H1 (cell line): ENCODE measurements at regions not wholly inside any gene's neighbourhood (a gene's known extent, or its start where the extent isn't known, plus 50 kb on each side); places are given as distances from the start of the nearest gene placed in this dataset.

Experiments used
- CTCF ChIA-PET: fragments of 300-600 bp; sonication (Branson Sonifier 250); formaldehyde crosslinking; loops from one replicate; lab custom pipeline; 2021; ENCODE audit not compliant: partially characterized antibody; lab: Charles Lee
- POLR2A ChIA-PET: fragments of 300-600 bp; sonication (Branson Sonifier 250); formaldehyde crosslinking; loops from one replicate; lab custom pipeline; 2021; ENCODE audit warnings: inconsistent platforms; ENCODE audit not compliant: partially characterized antibody; lab: Charles Lee
- DNase-seq, 2 experiments: peaks; one replicate each; pipeline versions ENCODE4 v3.0.0 to v3.0.0-alpha.2; 2010 to 2022; ENCODE audit warnings: low spot score in 2 of 2, low read depth in 1 of 2, mixed read lengths in 1 of 2
- FAIRE-seq: peaks from 2 replicates; lab custom pipeline; 2011; peaks lifted over from hg19 to GRCh38; lab: Jason Lieb, UNC
- H2AFZ ChIP-seq: 2 replicates; pipeline ENCODE4 v1.8.1; 2012; ENCODE audit warnings: low read length, inconsistent platforms
- H2AK5ac ChIP-seq: 2 replicates; pipeline ENCODE4 v1.6.1; 2013; ENCODE audit warnings: low read depth, low read length
- H2BK120ac ChIP-seq: replicated peaks from 2 replicates; pipeline ENCODE3; 2013; ENCODE audit warnings: low read depth, low read length, inconsistent platforms
- H2BK12ac ChIP-seq: 2 replicates; pipeline ENCODE4 v1.6.1; 2013; ENCODE audit warnings: low read depth, low read length
- H2BK15ac ChIP-seq: 2 replicates; pipeline ENCODE4 v1.6.1; 2013; ENCODE audit warnings: low read length
- H2BK20ac ChIP-seq: 2 replicates; pipeline ENCODE4 v1.6.1; 2013; ENCODE audit warnings: low read length
- H2BK5ac ChIP-seq: 2 replicates; pipeline ENCODE4 v1.6.1; 2013; ENCODE audit warnings: low read depth, low read length
- H3K14ac ChIP-seq: 2 replicates; pipeline ENCODE4 v1.6.1; 2013; ENCODE audit warnings: inconsistent platforms; ENCODE audit not compliant: insufficient read length
- H3K18ac ChIP-seq: 2 replicates; pipeline ENCODE4 v1.6.1; 2013; ENCODE audit warnings: low read length; ENCODE audit errors: extremely low read depth
- H3K23ac ChIP-seq: 2 replicates; pipeline ENCODE4 v1.6.1; 2013; ENCODE audit warnings: inconsistent platforms; ENCODE audit not compliant: insufficient read length
- H3K23me2 ChIP-seq: 2 replicates; pipeline ENCODE4 v1.6.1; 2013; ENCODE audit warnings: low read depth, low read length
- H3K27ac ChIP-seq: 2 replicates; pipeline ENCODE4 v1.6.1; 2011; ENCODE audit warnings: low read depth, low read length, inconsistent platforms
- H3K27me3 ChIP-seq, 4 experiments: replicated peaks in 1 of 4; 1 replicate in 1 of 4; 2 replicates in 3 of 4; pipeline versions ENCODE4 v1.6.1 to v1.8.1; 2011 to 2013; ENCODE audit warnings: low read length in 3 of 4, mild to moderate bottlenecking in 3 of 4, inconsistent platforms in 2 of 4, mixed read lengths in 2 of 4, moderate library complexity in 1 of 4; ENCODE audit not compliant: control insufficient read depth in 3 of 4, insufficient read depth in 3 of 4; ENCODE audit errors: extremely low read depth in 1 of 4
- H3K36me3 ChIP-seq, 4 experiments: 2 replicates each; pipeline versions ENCODE4 v1.6.1 to v1.8.1; 2011 to 2013; ENCODE audit warnings: mild to moderate bottlenecking in 4 of 4, low read length in 3 of 4, moderate library complexity in 2 of 4, control low read depth in 1 of 4, inconsistent platforms in 1 of 4; ENCODE audit not compliant: insufficient read depth in 4 of 4, control insufficient read depth in 2 of 4
- H3K4ac ChIP-seq: replicated peaks from 2 replicates; pipeline ENCODE3; 2013; ENCODE audit warnings: low read length, low read depth, mixed read lengths, inconsistent platforms; ENCODE audit not compliant: insufficient read length
- H3K4me1 ChIP-seq, 4 experiments: replicated peaks in 1 of 4; 1 replicate in 1 of 4; 2 replicates in 3 of 4; pipeline versions ENCODE4 v1.6.1 to v1.8.1; 2011 to 2013; ENCODE audit warnings: low read length in 3 of 4, inconsistent platforms in 2 of 4, mixed read lengths in 1 of 4; ENCODE audit not compliant: insufficient read depth in 4 of 4, control insufficient read depth in 3 of 4
- H3K4me2 ChIP-seq, 2 experiments: 2 replicates each; pipeline versions ENCODE4 v1.6.1 to v1.8.1; 2011 to 2013; ENCODE audit warnings: low read depth in 2 of 2, low read length in 2 of 2, control low read depth in 1 of 2, inconsistent platforms in 1 of 2, mild to moderate bottlenecking in 1 of 2; ENCODE audit not compliant: insufficient read depth in 1 of 2
- H3K4me3 ChIP-seq, 4 experiments: fragments of 200-600, 300-600 bp in 1 of 4; sonication (generic), shearing (Covaris generic), sonication (Bioruptor Twin) in 1 of 4; 2 replicates each; pipeline versions ENCODE4 v1.5.1 to v1.8.1; 2011 to 2016; ENCODE audit warnings: low read length in 4 of 4, low read depth in 3 of 4, control low read depth in 2 of 4, inconsistent platforms in 2 of 4, mild to moderate bottlenecking in 2 of 4, mixed read lengths in 1 of 4, moderate library complexity in 1 of 4; ENCODE audit not compliant: insufficient read depth in 2 of 4; ENCODE audit errors: extremely low read depth in 1 of 4
- H3K56ac ChIP-seq: replicated peaks from 2 replicates; pipeline ENCODE3; 2013; ENCODE audit warnings: low read depth, mild to moderate bottlenecking, mixed read lengths, low read length, inconsistent platforms; ENCODE audit not compliant: insufficient read length
- H3K79me1 ChIP-seq: 2 replicates; pipeline ENCODE4 v1.6.1; 2013; ENCODE audit warnings: low read depth, low read length, control low read depth
- H3K79me2 ChIP-seq, 2 experiments: 2 replicates each; pipeline versions ENCODE4 v1.6.1 to v1.8.1; 2012 to 2013; ENCODE audit warnings: low read length in 2 of 2, mild to moderate bottlenecking in 2 of 2, inconsistent platforms in 1 of 2; ENCODE audit not compliant: insufficient read depth in 2 of 2, control insufficient read depth in 1 of 2
- H3K9ac ChIP-seq, 4 experiments: replicated peaks in 1 of 4; 1 replicate in 1 of 4; 2 replicates in 3 of 4; pipeline versions ENCODE4 v1.6.1 to v1.8.1; 2011 to 2013; ENCODE audit warnings: low read depth in 3 of 4, low read length in 3 of 4, control low read depth in 2 of 4, mild to moderate bottlenecking in 2 of 4, moderate library complexity in 2 of 4, inconsistent platforms in 1 of 4; ENCODE audit errors: extremely low read depth in 1 of 4
- H3K9me3 ChIP-seq, 2 experiments: 2 replicates each; pipeline versions ENCODE4 v1.6.1 to v1.8.1; 2012 to 2013; ENCODE audit warnings: mild to moderate bottlenecking in 2 of 2, moderate library complexity in 2 of 2, control low read depth in 1 of 2, inconsistent platforms in 1 of 2, low read depth in 1 of 2, low read length in 1 of 2, mixed read lengths in 1 of 2; ENCODE audit not compliant: insufficient read depth in 2 of 2
- H4K20me1 ChIP-seq, 2 experiments: replicated peaks in 1 of 2; 2 replicates each; pipeline versions ENCODE3 to v1.8.1; 2011 to 2013; ENCODE audit warnings: inconsistent platforms in 2 of 2, low read length in 2 of 2, mild to moderate bottlenecking in 1 of 2; ENCODE audit not compliant: insufficient read depth in 2 of 2, control insufficient read depth in 1 of 2
- H4K5ac ChIP-seq: 2 replicates; pipeline ENCODE4 v1.6.1; 2013; ENCODE audit warnings: low read length, low read depth, mixed read lengths, inconsistent platforms; ENCODE audit not compliant: insufficient read length
- H4K8ac ChIP-seq: 2 replicates; pipeline ENCODE4 v1.8.0; 2013; ENCODE audit warnings: mild to moderate bottlenecking, moderate library complexity, low read length, inconsistent platforms; ENCODE audit not compliant: insufficient read depth; ENCODE audit errors: extremely low read depth
- H4K91ac ChIP-seq: replicated peaks from 2 replicates; pipeline ENCODE3; 2013; ENCODE audit warnings: low read length, mixed read lengths, inconsistent platforms; ENCODE audit not compliant: insufficient read length
- POLR2A ChIP-seq, 2 experiments: IDR thresholded peaks; 1 replicate in 1 of 2; 2 replicates in 1 of 2; pipeline ENCODE4 v1.6.1; 2011; ENCODE audit warnings: low read depth in 2 of 2, low read length in 2 of 2, mild to moderate bottlenecking in 2 of 2; ENCODE audit errors: control extremely low read depth in 1 of 2
- POU5F1 ChIP-seq: IDR thresholded peaks from 2 replicates; pipeline ENCODE4 v1.6.1; 2011; ENCODE audit warnings: low read depth, mild to moderate bottlenecking, low read length, moderate library complexity
- WGBS, 2 experiments: shearing (Covaris generic) in 1 of 2; methylation state at CpG; one replicate each; pipeline versions ENCODE4 v1.1.6 to v1.1.7; 2013 to 2015; ENCODE audit warnings: low lambda C conversion rate in 2 of 2, mixed read lengths in 2 of 2, inconsistent platforms in 1 of 2, low coverage in 1 of 2, missing lambda C conversion rate in 1 of 2; ENCODE audit not compliant: insufficient replicate concordance in 2 of 2, insufficient coverage in 1 of 2, insufficient read length in 1 of 2; ENCODE audit errors: extremely low coverage in 1 of 2, missing lambda C conversion rate in 1 of 2; 5-methylcytosine and 5-hydroxymethylcytosine counted together

GRCh38 chr4:152265149-152265621 lies 270.7 kb downstream of the FBXW7 start:
- Histone ChIP-seq H3K23me2 (no peaks in the 10 kb centered on the region), H3K36me3 (no peaks in the 10 kb centered on the region), H4K91ac (no peak overlapping the region), H2BK5ac (no peak overlapping the region), H3K4ac (no peak overlapping the region), H4K20me1 (no peaks in the 10 kb centered on the region), H2BK15ac (no peak overlapping the region), H3K79me2 (no peaks in the 10 kb centered on the region), H3K9ac (no peak overlapping the region), H3K23ac (no peak overlapping the region), H3K9me3 (no peaks in the 10 kb centered on the region), H3K4me1 (no peaks in the 10 kb centered on the region), H2BK120ac (no peak overlapping the region), H4K8ac (no peak overlapping the region), H3K18ac (no peak overlapping the region), H3K27me3 (no peaks in the 10 kb centered on the region; a peak in 1 of 7 replicates), H2BK20ac (no peak overlapping the region), H2AK5ac (no peak overlapping the region), H3K4me2 (no peak overlapping the region), H3K27ac (no peak overlapping the region), H4K5ac (no peak overlapping the region), H3K79me1 (no peaks in the 10 kb centered on the region), H3K56ac (no peak overlapping the region), H2BK12ac (no peak overlapping the region), H3K14ac (no peak overlapping the region), H2AFZ (no peak overlapping the region), H3K4me3 (no peak overlapping the region)
- POLR2A ChIA-PET: no interaction called here
- FAIRE-seq: no peak
- DNase-seq: no peak
- CTCF ChIA-PET: interaction anchor here (0.5 to 0.7 kb wide), 3 partner anchors 15 to 140 kb away, joined by 3 read pairs; no protein-coding TSS in a partner anchor
- WGBS, 2 experiments: 90% methylated on average over 14 of the region's 14 CpGs; no CpG with 5 or more reads in 1 of the 2 experiments
- TF ChIP-seq POLR2A (IDR thresholded peaks at IDR 0.05; ENCODE audit: control extremely low read depth in 1 of 2, low read depth in 2 of 2, low read length in 2 of 2) (no peak), POU5F1 (no peak)
